Loucy (cell line): ENCODE measurements at regions not wholly inside any gene's neighbourhood (a gene's known extent, or its start where the extent isn't known, plus 50 kb on each side); places are given as distances from the start of the nearest gene placed in this dataset.

Source experiments
- H2AFZ ChIP-seq: fragments of 200-600 bp; sonication (generic); 2 replicates; pipeline ENCODE4 v1.6.0; 2016; ENCODE audit warnings: antibody characterized with exemption, mild to moderate bottlenecking, low read length, moderate library complexity
- H3F3A ChIP-seq: fragments of 200-600 bp; 2 replicates; pipeline ENCODE4 v1.6.0; 2016; ENCODE audit warnings: antibody characterized with exemption, low read depth, mild to moderate bottlenecking
- H3K27me3 ChIP-seq: fragments of 200-600 bp; sonication (generic); 2 replicates; pipeline ENCODE4 v1.6.1; 2014; ENCODE audit warnings: low read length, mild to moderate bottlenecking; ENCODE audit not compliant: insufficient read depth, poor library complexity, severe bottlenecking
- H3K36me3 ChIP-seq: fragments of 200-600 bp; sonication (generic); 2 replicates; pipeline ENCODE4 v1.6.1; 2016; ENCODE audit warnings: low read length; ENCODE audit not compliant: insufficient read depth
- H3K4me1 ChIP-seq: fragments of 200-600 bp; sonication (generic); 2 replicates; pipeline ENCODE4 v1.5.1; 2014; ENCODE audit warnings: low read length, mild to moderate bottlenecking; ENCODE audit not compliant: insufficient read depth, poor library complexity, severe bottlenecking
- H3K4me2 ChIP-seq: fragments of 200-600 bp; sonication (generic); 2 replicates; pipeline ENCODE4 v1.6.0; 2014; ENCODE audit warnings: antibody characterized with exemption, low read length, low read depth, mild to moderate bottlenecking; ENCODE audit not compliant: poor library complexity, severe bottlenecking
- H3K4me3 ChIP-seq: fragments of 200-600 bp; sonication (generic); 2 replicates; pipeline ENCODE4 v1.5.1; 2014; ENCODE audit warnings: low read length, mild to moderate bottlenecking, mixed read lengths; ENCODE audit not compliant: poor library complexity, severe bottlenecking
- H3K79me2 ChIP-seq: fragments of 200-600 bp; sonication (generic); 2 replicates; pipeline ENCODE4 v1.6.1; 2014; ENCODE audit warnings: low read length; ENCODE audit not compliant: insufficient read depth
- H3K9ac ChIP-seq: fragments of 200-600 bp; sonication (generic); 2 replicates; pipeline ENCODE4 v1.6.0; 2014; ENCODE audit warnings: mild to moderate bottlenecking, low read depth, low read length, moderate library complexity; ENCODE audit not compliant: poor library complexity, severe bottlenecking
- H3K9me2 ChIP-seq: fragments of 200-600 bp; sonication (generic); replicated peaks from 2 replicates; pipeline ENCODE4 v1.6.1; 2016; ENCODE audit warnings: low read depth, low read length, mixed read lengths
- H3K9me3 ChIP-seq: fragments of 200-600 bp; sonication (generic); 2 replicates; pipeline ENCODE4 v1.6.1; 2014; ENCODE audit warnings: mild to moderate bottlenecking, antibody characterized with exemption, low read length, low read depth; ENCODE audit not compliant: insufficient read depth
- H4K20me1 ChIP-seq: fragments of 200-600 bp; sonication (generic); 2 replicates; pipeline ENCODE4 v1.6.0; 2014; ENCODE audit warnings: antibody characterized with exemption, low read length, mild to moderate bottlenecking; ENCODE audit not compliant: insufficient read depth, poor library complexity, severe bottlenecking
- CTCF ChIP-seq: fragments of 200-600 bp; sonication (generic); conservative IDR thresholded peaks from 2 replicates; pipeline ENCODE4 v1.5.1; 2014; ENCODE audit warnings: mild to moderate bottlenecking, antibody characterized with exemption, low read length
- EZH2phosphoT487 ChIP-seq: fragments of 200-600 bp; IDR thresholded peaks from 2 replicates; pipeline ENCODE4 v1.6.1; 2018; ENCODE audit warnings: antibody characterized with exemption, mild to moderate bottlenecking, moderate library complexity, borderline replicate concordance

GRCh38 chr20:43300901-43301300 is 111.2 kb upstream of the PTPRT start:
- H3K9me3 ChIP-seq: no peaks in the 10 kb centered on the region; the same call in 1 of the 2 replicates
- H3K79me2 ChIP-seq: no peaks in the 10 kb centered on the region
- no peaks in the 10 kb centered on the region for H3K27me3 ChIP-seq
- H3K4me3 ChIP-seq: no peak overlapping the region
- no peaks in the 10 kb centered on the region for H4K20me1 ChIP-seq
- no peaks in the 10 kb centered on the region for H3K36me3 ChIP-seq
- no peaks in the 10 kb centered on the region for H3K4me1 ChIP-seq
- no peak overlapping the region for H3K4me2 ChIP-seq
- no peaks in the 10 kb centered on the region for H3K9me2 ChIP-seq
- no peak overlapping the region for H2AFZ ChIP-seq
- H3F3A ChIP-seq: no peaks in the 10 kb centered on the region
- TF ChIP-seq CTCF (no peak), EZH2phosphoT487 (no peak)
- H3K9ac ChIP-seq: no peak overlapping the region

- Histone ChIP-seq H3K79me2 (no peaks in the 10 kb centered on the region), H3K27me3 (no peaks in the 10 kb centered on the region), H3K4me3 (no peak overlapping the region), H3K4me2 (no peak overlapping the region), H3K36me3 (no peaks in the 10 kb centered on the region), H3K9me2 (no peaks in the 10 kb centered on the region), H3K4me1 (no peaks in the 10 kb centered on the region), H3F3A (no peaks in the 10 kb centered on the region), H3K9ac (no peak overlapping the region), H3K9me3 (no peaks in the 10 kb centered on the region; the same call in 1 of the 2 replicates), H4K20me1 (no peaks in the 10 kb centered on the region), H2AFZ (no peak overlapping the region)
- TF ChIP-seq EZH2phosphoT487 (no peak), CTCF (no peak)
Observed at GRCh38 chr20:43295781-43296180, 106.1 kb upstream of the PTPRT start.

GRCh38 chr20:43295263-43295662 is 105.6 kb upstream of the PTPRT start:
- Histone ChIP-seq H3K9me3 (no peaks in the 10 kb centered on the region; the same call in 1 of the 2 replicates), H3K4me3 (no peak overlapping the region), H2AFZ (no peak overlapping the region), H3K4me2 (no peak overlapping the region), H3K27me3 (no peaks in the 10 kb centered on the region), H3K36me3 (no peaks in the 10 kb centered on the region), H3K4me1 (no peaks in the 10 kb centered on the region), H3K9ac (no peak overlapping the region), H4K20me1 (no peaks in the 10 kb centered on the region), H3F3A (no peaks in the 10 kb centered on the region), H3K79me2 (no peaks in the 10 kb centered on the region), H3K9me2 (no peaks in the 10 kb centered on the region)
- TF ChIP-seq CTCF (no peak), EZH2phosphoT487 (no peak)
